HG02885 (cell line): ENCODE measurements at regions not wholly inside any gene's neighbourhood (a gene's known extent, or its start where the extent isn't known, plus 50 kb on each side); places are given as distances from the start of the nearest gene placed in this dataset.
"Not testable (repeated sequence)": the region's sequence is repeated elsewhere in the genome, so short reads cannot be mapped to it uniquely, and the experiment has no call there.

Experiments used
- ATAC-seq: cut with Tn5 transposase; IDR thresholded peaks from one replicate; pipeline ENCODE4 v1.9.1; 2021; ENCODE audit warnings: mild to moderate bottlenecking; ENCODE audit not compliant: unreplicated experiment, poor library complexity

- no peak for ATAC-seq
Measured at GRCh38 chr6:170040115-170040500, 250.8 kb downstream of the DLL1 start.

GRCh38 chr6:170039156-170040114 lies 251.4 kb downstream of the DLL1 start:
- no peak for ATAC-seq

- ATAC-seq, result no peak
Measured at GRCh38 chr6:170038708-170039107, 252.2 kb downstream of the DLL1 start.

- ATAC-seq, result no peak
Measured at GRCh38 chr6:170038251-170038650, 252.6 kb downstream of the DLL1 start.

- ATAC-seq, result no peak
Measured at GRCh38 chr6:170037541-170038250, 253.2 kb downstream of the DLL1 start.

- ATAC-seq, result no peak
Measured at GRCh38 chr6:170036916-170037315, 254.0 kb downstream of the DLL1 start.

GRCh38 chr6:170036367-170036766 lies 254.5 kb downstream of the DLL1 start:
- not testable (repeated sequence) for ATAC-seq

GRCh38 chr6:170035901-170036304 lies 255.0 kb downstream of the DLL1 start:
- no peak for ATAC-seq

GRCh38 chr6:170035044-170035443 lies 255.8 kb downstream of the DLL1 start:
- no peak for ATAC-seq

GRCh38 chr6:170034294-170034693 lies 256.6 kb downstream of the DLL1 start:
- ATAC-seq, result no peak

- ATAC-seq, result no peak
Measured at GRCh38 chr6:170033666-170034065, 257.2 kb downstream of the DLL1 start.

GRCh38 chr6:170032706-170033309 lies 258.1 kb downstream of the DLL1 start:
- no peak for ATAC-seq

- no peak for ATAC-seq
Measured at GRCh38 chr6:170032197-170032596, 258.7 kb downstream of the DLL1 start.

GRCh38 chr6:170031684-170032121 lies 259.2 kb downstream of the DLL1 start:
- ATAC-seq, result no peak

- ATAC-seq, result no peak
Measured at GRCh38 chr6:170030821-170031471, 259.9 kb downstream of the DLL1 start.

- no peak for ATAC-seq
Measured at GRCh38 chr6:170030284-170030815, 260.5 kb downstream of the DLL1 start.

GRCh38 chr6:170029416-170030283 lies 261.2 kb downstream of the DLL1 start:
- ATAC-seq, result no peak

- ATAC-seq, result no peak
Measured at GRCh38 chr6:170028629-170029345, 262.1 kb downstream of the DLL1 start.

GRCh38 chr6:170027647-170028043 lies 263.2 kb downstream of the DLL1 start:
- ATAC-seq, result no peak
